Prostate gland (tissue), 2 donors: ENCODE measurements at regions not wholly inside any gene's neighbourhood (a gene's known extent, or its start where the extent isn't known, plus 50 kb on each side); places are given as distances from the start of the nearest gene placed in this dataset.

Source experiments
- DNase-seq: peaks from one replicate; pipeline ENCODE4 v3.0.0-alpha.2; 2019; ENCODE audit warnings: low spot score
- H3K27ac ChIP-seq, 2 donors: fragments of 200-600 bp; sonication (generic); 2 replicates each; pipeline ENCODE4 v1.5.1; 2017 to 2019
- H3K27me3 ChIP-seq: fragments of 200-600 bp; sonication (generic); replicated peaks from 2 replicates; pipeline ENCODE4 v1.5.1; 2019; ENCODE audit not compliant: insufficient read depth
- H3K36me3 ChIP-seq, 2 donors: fragments of 200-600 bp; sonication (generic); 1 replicate in 1 of 2; 2 replicates in 1 of 2; pipeline versions ENCODE4 v1.5.1 to v1.8.1; 2017 to 2019
- H3K4me1 ChIP-seq: fragments of 200-600 bp; sonication (generic); replicated peaks from 2 replicates; pipeline ENCODE4 v1.5.1; 2019
- H3K4me3 ChIP-seq, 2 donors: fragments of 200-600 bp; sonication (generic); 2 replicates each; pipeline ENCODE4 v1.5.1; 2017 to 2019
- H3K9me3 ChIP-seq: fragments of 200-600 bp; sonication (generic); 2 replicates; pipeline ENCODE4 v1.5.1; 2017
- CTCF ChIP-seq, 4 experiments: fragments of 200-600 bp in 2 of 4; fragments of 450-650 bp in 2 of 4; sonication (generic) in 2 of 4; IDR thresholded peaks; 1 replicate in 3 of 4; 2 replicates in 1 of 4; pipeline ENCODE4 v1.5.1; 2016 to 2019; ENCODE audit warnings: antibody characterized with exemption in 4 of 4, mild to moderate bottlenecking in 2 of 4, moderate library complexity in 2 of 4
- POLR2A ChIP-seq: fragments of 450-650 bp; IDR thresholded peaks from one replicate; pipeline ENCODE4 v1.6.1; 2016; ENCODE audit warnings: antibody characterized with exemption, mild to moderate bottlenecking
- POLR2AphosphoS5 ChIP-seq: sonication (generic); formaldehyde crosslinking; IDR thresholded peaks from one replicate; pipeline ENCODE4 v1.6.1; 2017; ENCODE audit warnings: antibody characterized with exemption
- WGBS: methylation state at CpG from one replicate; pipeline ENCODE4 v1.1.5; 2018; 5-methylcytosine and 5-hydroxymethylcytosine counted together
- intact Hi-C: fragments of 100-400 bp; cut with DNase I; formaldehyde crosslinking; loops from one replicate; pipeline ENCODE4 v1.14.2; 2022

DNA sequence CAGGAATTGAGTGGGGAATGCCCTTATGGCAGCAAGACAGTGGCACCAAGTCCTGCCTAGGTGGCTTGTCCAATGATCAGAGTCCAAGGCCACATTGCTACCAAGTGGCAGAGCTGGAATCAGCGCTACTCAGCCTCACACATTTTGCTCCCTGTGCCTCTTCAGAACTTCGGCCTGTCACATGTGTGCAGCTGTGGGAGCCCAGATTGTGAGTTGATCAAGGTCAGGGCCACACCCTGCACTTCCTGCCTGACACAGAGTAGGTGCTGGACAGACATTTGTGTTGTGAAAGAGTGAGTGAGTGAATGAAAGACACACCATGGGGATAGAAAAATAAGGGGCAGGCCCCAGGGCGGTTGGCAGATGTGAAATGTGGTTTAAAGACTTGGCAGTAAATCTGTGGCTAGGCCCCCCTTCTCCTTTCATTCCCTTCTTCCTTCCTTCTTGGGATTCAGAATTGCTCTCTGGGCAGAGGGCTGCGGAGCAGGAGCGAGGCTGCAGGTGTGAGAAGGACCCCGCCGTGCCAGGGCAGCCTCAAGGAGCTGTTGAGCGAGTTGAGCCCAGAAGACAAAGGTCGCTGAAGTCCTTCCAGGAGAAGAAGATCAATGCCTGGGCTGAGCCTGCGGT lies 83.5 kb downstream of the SLC25A47 start:
- no peaks in the 10 kb centered on the region for H3K36me3 ChIP-seq
- H3K27ac ChIP-seq, result no peak overlapping the region
- 59% methylated on average over 10 of the region's 10 CpGs for WGBS
- peaks cover 5% of the 10 kb centered on the region for H3K4me1 ChIP-seq
- intact Hi-C loops, result no loop called here
- no peak overlapping the region for H3K4me3 ChIP-seq
- DNase-seq, result no peak
- TF ChIP-seq CTCF (IDR thresholded peaks at IDR 0.05) (no peak), POLR2AphosphoS5 (no peak), POLR2A (no peak)
- no peaks in the 10 kb centered on the region for H3K27me3 ChIP-seq
- H3K9me3 ChIP-seq, result no peaks in the 10 kb centered on the region

DNA sequence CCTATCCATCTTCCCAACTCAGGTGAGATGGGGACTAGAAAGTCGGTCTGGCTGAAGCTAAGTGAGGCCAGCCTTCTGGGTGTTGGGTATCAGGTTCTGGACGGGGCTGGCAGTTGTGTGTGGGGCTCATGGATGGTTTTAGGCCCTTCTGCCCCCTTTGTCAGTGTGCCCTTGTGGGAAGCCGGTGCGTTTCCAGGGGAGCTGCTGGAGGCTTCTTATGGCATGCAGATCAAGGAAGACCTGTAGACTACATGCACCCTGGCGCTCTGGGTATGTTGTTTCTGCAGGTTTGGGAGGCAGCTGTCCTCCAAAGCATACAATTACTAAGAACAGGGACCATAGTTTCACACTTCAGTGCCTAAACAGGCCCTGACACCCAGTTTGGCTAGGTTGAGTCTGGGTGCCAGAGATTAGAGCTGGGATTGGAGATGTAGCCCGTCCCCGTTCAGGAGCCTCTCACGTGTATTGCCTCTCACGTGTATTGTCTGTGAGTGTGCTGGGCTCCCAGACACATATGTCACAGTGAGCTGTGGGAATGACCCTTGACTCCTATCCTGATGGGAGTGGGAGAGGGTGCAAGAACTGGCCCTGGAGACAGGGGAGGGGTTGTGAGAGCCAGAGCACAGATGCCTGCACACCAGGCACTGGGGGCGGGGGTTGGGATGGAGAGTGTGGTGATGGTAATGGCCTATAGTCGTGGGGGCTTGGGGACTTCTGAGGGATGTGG lies 84.4 kb downstream of the SLC25A47 start:
- WGBS, result 84% methylated on average over 11 of the region's 11 CpGs
- H3K4me1 ChIP-seq, result peaks cover 5% of the 10 kb centered on the region

DNA sequence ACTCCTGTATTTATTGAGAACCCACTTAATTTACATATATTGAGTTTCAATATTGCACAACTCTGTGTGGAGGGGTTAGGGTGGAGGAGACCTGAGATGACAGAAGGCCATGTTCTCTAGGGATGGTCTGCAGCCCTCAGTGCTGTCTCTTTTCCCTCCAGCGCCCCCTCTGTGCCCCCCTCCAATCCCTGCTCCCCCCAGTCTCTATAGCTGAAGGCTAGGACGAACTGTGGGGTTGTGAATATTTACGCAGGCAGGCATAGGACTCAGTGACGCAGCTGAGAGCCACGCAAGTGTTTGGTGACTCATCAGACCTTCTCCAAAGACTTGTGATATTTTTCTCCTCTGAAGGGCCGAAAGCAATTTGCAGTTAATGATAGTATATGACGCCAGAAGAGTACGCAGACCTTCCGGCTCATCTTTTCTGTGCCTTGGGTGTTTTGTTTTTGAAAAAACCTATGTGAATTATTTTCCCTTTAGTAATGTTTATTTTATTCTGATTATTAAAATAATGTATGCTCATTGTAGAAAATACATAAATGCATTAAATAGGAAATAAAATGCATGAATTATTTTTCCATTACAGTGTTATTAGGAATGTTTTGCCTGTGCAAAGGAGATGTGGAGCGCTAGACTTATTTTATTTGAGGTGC lies 85.3 kb downstream of the SLC25A47 start:
- Histone ChIP-seq H3K27me3 (no peaks in the 10 kb centered on the region), H3K4me1 (peaks cover 5% of the 10 kb centered on the region), H3K4me3 (no peak overlapping the region), H3K27ac (no peak overlapping the region), H3K9me3 (no peaks in the 10 kb centered on the region), H3K36me3 (no peaks in the 10 kb centered on the region)
- WGBS, result 86% methylated on average over 10 of the region's 10 CpGs
- no peak for TF ChIP-seq CTCF (IDR thresholded peaks at IDR 0.05)
- no peak for TF ChIP-seq POLR2A
- no peak for TF ChIP-seq POLR2AphosphoS5
- DNase-seq, result no peak
- intact Hi-C loops, result no loop called here

More for the DNA sequence above, 84.4 kb downstream of the SLC25A47 start:
- no peak for TF ChIP-seq CTCF (IDR thresholded peaks at IDR 0.05)
- TF ChIP-seq POLR2A, result no peak
- no peak for TF ChIP-seq POLR2AphosphoS5
- intact Hi-C loops, result no loop called here
- no peaks in the 10 kb centered on the region for H3K9me3 ChIP-seq
- DNase-seq, result no peak
- no peaks in the 10 kb centered on the region for H3K27me3 ChIP-seq
- H3K4me3 ChIP-seq, result no peak overlapping the region
- H3K36me3 ChIP-seq, result no peaks in the 10 kb centered on the region
- no peak overlapping the region for H3K27ac ChIP-seq

GRCh38 chr14:100409003-100409360 lies 85.8 kb downstream of the SLC25A47 start:
- Histone ChIP-seq H3K9me3 (no peaks in the 10 kb centered on the region), H3K4me3 (no peak overlapping the region), H3K4me1 (peaks cover 5% of the 10 kb centered on the region), H3K27me3 (no peaks in the 10 kb centered on the region), H3K27ac (no peak overlapping the region), H3K36me3 (no peaks in the 10 kb centered on the region)
- TF ChIP-seq CTCF (IDR thresholded peaks at IDR 0.05) (no peak), POLR2AphosphoS5 (no peak), POLR2A (no peak)
- DNase-seq, result no peak
- 94% methylated on average over 6 of the region's 6 CpGs for WGBS
- intact Hi-C loops, result no loop called here

DNA sequence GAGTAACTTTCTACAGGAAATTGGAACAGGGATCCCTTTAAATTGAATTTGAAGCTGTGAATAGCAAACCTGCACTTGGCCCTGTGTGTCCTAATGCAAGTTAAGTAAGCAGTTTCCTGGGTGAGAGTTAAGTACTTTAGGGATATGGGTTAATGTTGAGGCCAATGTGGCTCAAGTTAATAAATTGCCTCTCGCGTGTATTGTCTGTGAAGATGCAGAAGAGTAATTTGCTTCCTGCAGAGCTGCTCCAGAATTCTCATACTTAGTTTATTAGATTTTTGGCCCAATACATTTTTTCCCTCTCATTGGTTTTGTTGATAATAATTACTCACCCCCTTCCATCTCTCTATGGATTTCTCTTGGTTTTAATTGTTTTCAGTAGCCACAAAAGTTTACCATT lies 86.5 kb downstream of the SLC25A47 start:
- Histone ChIP-seq H3K36me3 (no peaks in the 10 kb centered on the region), H3K4me3 (no peak overlapping the region), H3K9me3 (no peaks in the 10 kb centered on the region), H3K4me1 (peaks cover 5% of the 10 kb centered on the region), H3K27ac (no peak overlapping the region), H3K27me3 (no peaks in the 10 kb centered on the region)
- TF ChIP-seq CTCF (IDR thresholded peaks at IDR 0.05) (no peak), POLR2A (no peak), POLR2AphosphoS5 (no peak)
- intact Hi-C loops, result no loop called here
- 83% methylated on average over 2 of the region's 2 CpGs for WGBS
- DNase-seq, result no peak
